HCT116 (cell line): ENCODE measurements at regions not wholly inside any gene's neighbourhood (a gene's known extent, or its start where the extent isn't known, plus 50 kb on each side); places are given as distances from the start of the nearest gene placed in this dataset.

ENCODE experiments used
- ATAC-seq: fragments of 200-7000 bp; cut with Tn5 transposase; 2 replicates; pipeline ENCODE4 v1.9.1; 2020; ENCODE audit warnings: mild to moderate bottlenecking, moderate library complexity
- BruUV-seq: library from RNA; stranded (reverse); fragments of 400-500 nt; replicated peaks from 2 replicates; lab custom pipeline; 2021; lab: Mats Ljungman, UMichigan
- CTCF ChIA-PET: fragments of 300-600 bp; sonication (Branson Sonifier 250); formaldehyde crosslinking; loops from one replicate; lab custom pipeline; 2021; ENCODE audit warnings: antibody characterized with exemption; lab: Charles Lee
- POLR2A ChIA-PET: fragments of 300-600, 350-600 bp; sonication (Branson Sonifier 250); formaldehyde crosslinking; loops from one replicate; lab custom pipeline; 2021; ENCODE audit warnings: antibody characterized with exemption; lab: Charles Lee
- RAD21 ChIA-PET, 2 experiments: fragments of 300-600 bp; sonication (Branson Sonifier 250); formaldehyde crosslinking; loops; one replicate each; lab custom pipeline; 2023; ENCODE audit warnings: low total read pairs in 2 of 2; ENCODE audit not compliant: uncharacterized antibody in 2 of 2, unreplicated experiment in 2 of 2, low non-redundant PET in 1 of 2; lab: Charles Lee
- DNase-seq: peaks from one replicate; pipeline ENCODE4 v3.0.0-alpha.2; 2010; ENCODE audit warnings: low read depth, low spot score
- H2AFZ ChIP-seq: fragments of 200-600 bp; shearing (Covaris generic), sonication (generic); 2 replicates; pipeline ENCODE4 v1.6.1; 2017; ENCODE audit warnings: low read depth, mixed run types, mixed read lengths, antibody characterized with exemption, low read length; ENCODE audit not compliant: poor library complexity, severe bottlenecking
- H3K27ac ChIP-seq: 2 replicates; pipeline ENCODE4 v1.5.1; 2012; ENCODE audit warnings: low read depth, low read length
- H3K27me3 ChIP-seq: fragments of 200-600 bp; sonication (generic); 2 replicates; pipeline ENCODE4 v1.6.1; 2016; ENCODE audit warnings: mixed run types, low read length, mixed read lengths; ENCODE audit not compliant: insufficient read depth
- H3K36me3 ChIP-seq, 2 experiments: fragments of 200-500 bp in 1 of 2; fragments of 200-600 bp in 1 of 2; sonication (Bioruptor generic) in 1 of 2; sonication (generic) in 1 of 2; 2 replicates each; pipeline versions ENCODE4 v1.5.1 to v1.6.1; 2014 to 2016; ENCODE audit warnings: low read length in 2 of 2, inconsistent platforms in 1 of 2, mixed read lengths in 1 of 2, mixed run types in 1 of 2; ENCODE audit not compliant: insufficient read depth in 2 of 2, control insufficient read depth in 1 of 2
- H3K4me1 ChIP-seq, 2 experiments: fragments of 200-600 bp in 1 of 2; sonication (generic) in 1 of 2; 2 replicates each; pipeline versions ENCODE4 v1.5.1 to v1.6.1; 2012 to 2017; ENCODE audit warnings: low read length in 2 of 2, inconsistent platforms in 1 of 2, mild to moderate bottlenecking in 1 of 2, mixed read lengths in 1 of 2, mixed run types in 1 of 2, moderate library complexity in 1 of 2; ENCODE audit not compliant: insufficient read depth in 2 of 2, control insufficient read depth in 1 of 2
- H3K4me2 ChIP-seq: fragments of 200-600 bp; sonication (generic); 2 replicates; pipeline ENCODE4 v1.6.1; 2017; ENCODE audit warnings: mixed run types, low read length, mixed read lengths
- H3K4me3 ChIP-seq, 2 experiments: fragments of 200-600 bp in 1 of 2; sonication (generic) in 1 of 2; replicated peaks in 1 of 2; 2 replicates each; pipeline ENCODE4 v1.5.1; 2011 to 2016; ENCODE audit warnings: low read length in 2 of 2, control low read depth in 1 of 2, low read depth in 1 of 2, mild to moderate bottlenecking in 1 of 2, mixed read lengths in 1 of 2, mixed run types in 1 of 2
- H3K79me2 ChIP-seq: fragments of 200-600 bp; sonication (generic); 2 replicates; pipeline ENCODE4 v1.6.1; 2017; ENCODE audit warnings: mild to moderate bottlenecking, mixed run types, low read length, moderate library complexity, mixed read lengths; ENCODE audit not compliant: insufficient read depth
- H3K9ac ChIP-seq: fragments of 200-600 bp; sonication (generic); 2 replicates; pipeline ENCODE4 v1.6.1; 2016; ENCODE audit warnings: low read length, mixed read lengths
- H3K9me2 ChIP-seq: fragments of 200-600 bp; sonication (generic), shearing (Covaris generic); 2 replicates; pipeline ENCODE4 v1.6.1; 2017; ENCODE audit warnings: mixed run types, mild to moderate bottlenecking, moderate library complexity; ENCODE audit not compliant: insufficient read depth
- H3K9me3 ChIP-seq, 2 experiments: fragments of 200-500 bp in 1 of 2; fragments of 200-600 bp in 1 of 2; sonication (Bioruptor generic) in 1 of 2; sonication (generic) in 1 of 2; 2 replicates each; pipeline ENCODE4 v1.6.1; 2014 to 2017; ENCODE audit warnings: low read length in 2 of 2, mixed read lengths in 2 of 2, inconsistent platforms in 1 of 2, low read depth in 1 of 2, mild to moderate bottlenecking in 1 of 2, mixed run types in 1 of 2, moderate library complexity in 1 of 2; ENCODE audit not compliant: control insufficient read depth in 1 of 2, insufficient read depth in 1 of 2
- H4K20me1 ChIP-seq: fragments of 200-600 bp; sonication (generic), shearing (Covaris generic); 2 replicates; pipeline ENCODE4 v1.6.1; 2017; ENCODE audit warnings: mixed run types, mild to moderate bottlenecking, moderate library complexity; ENCODE audit not compliant: insufficient read depth
- CEBPB ChIP-seq: IDR thresholded peaks from 2 replicates; pipeline ENCODE4 v1.6.1; 2012; ENCODE audit warnings: low read depth
- EGR1 ChIP-seq: IDR thresholded peaks from 2 replicates; pipeline ENCODE4 v1.6.1; 2012; ENCODE audit warnings: low read depth
- ELF1 ChIP-seq: IDR thresholded peaks from 2 replicates; pipeline ENCODE4 v1.6.1; 2012; ENCODE audit warnings: low read depth, borderline replicate concordance
- EZH2 ChIP-seq: fragments of 200-600 bp; sonication (generic); IDR thresholded peaks from 2 replicates; pipeline ENCODE4 v1.6.1; 2017; ENCODE audit warnings: antibody characterized with exemption, mixed run types
- EZH2phosphoT487 ChIP-seq: fragments of 200-600 bp; IDR thresholded peaks from 2 replicates; pipeline ENCODE4 v1.6.1; 2018; ENCODE audit warnings: antibody characterized with exemption, borderline replicate concordance
- FOSL1 ChIP-seq: IDR thresholded peaks from 2 replicates; pipeline ENCODE4 v1.6.1; 2012; ENCODE audit warnings: low read depth
- JUND ChIP-seq: IDR thresholded peaks from 2 replicates; pipeline ENCODE4 v1.6.1; 2012
- POLR2A ChIP-seq: IDR thresholded peaks from 2 replicates; pipeline ENCODE4 v1.7.0; 2011; ENCODE audit warnings: borderline replicate concordance; ENCODE audit not compliant: insufficient read depth, insufficient read length; ENCODE audit errors: extremely low read depth
- POLR2AphosphoS5 ChIP-seq: IDR thresholded peaks from 2 replicates; pipeline ENCODE4 v1.6.1; 2011; ENCODE audit warnings: mild to moderate bottlenecking, low read depth, low read length, moderate library complexity
- RAD21 ChIP-seq: IDR thresholded peaks from 2 replicates; pipeline ENCODE4 v1.6.1; 2012; ENCODE audit warnings: low read depth, mild to moderate bottlenecking
- SP1 ChIP-seq: IDR thresholded peaks from 2 replicates; pipeline ENCODE4 v1.6.1; 2012; ENCODE audit warnings: low read depth
- SRF ChIP-seq: IDR thresholded peaks from 2 replicates; pipeline ENCODE4 v1.6.1; 2012; ENCODE audit warnings: low read depth
- TCF7L2 ChIP-seq: IDR thresholded peaks from 2 replicates; pipeline ENCODE4 v1.7.0; 2011; ENCODE audit warnings: borderline replicate concordance, inconsistent platforms; ENCODE audit not compliant: insufficient read depth, insufficient read length; ENCODE audit errors: extremely low read depth
- YY1 ChIP-seq: IDR thresholded peaks from 2 replicates; pipeline ENCODE4 v1.6.1; 2011; ENCODE audit warnings: low read length, low read depth, moderate library complexity, mild to moderate bottlenecking; ENCODE audit not compliant: insufficient replicate concordance; ENCODE audit errors: extremely low read depth
- ZFX ChIP-seq: fragments of 450-650 bp; IDR thresholded peaks from 2 replicates; pipeline ENCODE4 v1.6.1; 2017
- intact Hi-C: fragments of 100-400 bp; cut with micrococcal nuclease; formaldehyde crosslinking; loops from 2 replicates; pipeline ENCODE4 v1.10.0; 2022
- TF ChIP-seq, protein P1 (sequence below), 3 experiments: fragments of 200-600 bp in 1 of 3; sonication (generic) in 1 of 3; IDR thresholded peaks in 2 of 3; conservative IDR thresholded peaks in 1 of 3; 2 replicates each; pipeline ENCODE4 v1.5.1; 2012 to 2017; ENCODE audit warnings: low read depth in 2 of 3, low read length in 2 of 3, antibody characterized with exemption in 1 of 3, borderline replicate concordance in 1 of 3, control low read depth in 1 of 3, mild to moderate bottlenecking in 1 of 3, mixed read lengths in 1 of 3, mixed run types in 1 of 3, moderate library complexity in 1 of 3; ENCODE audit not compliant: insufficient read depth in 1 of 3
- TF ChIP-seq, protein P2 (sequence below): IDR thresholded peaks from 2 replicates; pipeline ENCODE4 v1.6.1; 2011; ENCODE audit warnings: mild to moderate bottlenecking, low read length, moderate library complexity; ENCODE audit not compliant: insufficient replicate concordance; ENCODE audit errors: extremely low read depth
- TF ChIP-seq, protein P3 (sequence below): IDR thresholded peaks from 2 replicates; pipeline ENCODE4 v1.6.1; 2012
- TF ChIP-seq, protein P4 (sequence below): IDR thresholded peaks from 2 replicates; pipeline ENCODE4 v1.6.1; 2012

DNA sequence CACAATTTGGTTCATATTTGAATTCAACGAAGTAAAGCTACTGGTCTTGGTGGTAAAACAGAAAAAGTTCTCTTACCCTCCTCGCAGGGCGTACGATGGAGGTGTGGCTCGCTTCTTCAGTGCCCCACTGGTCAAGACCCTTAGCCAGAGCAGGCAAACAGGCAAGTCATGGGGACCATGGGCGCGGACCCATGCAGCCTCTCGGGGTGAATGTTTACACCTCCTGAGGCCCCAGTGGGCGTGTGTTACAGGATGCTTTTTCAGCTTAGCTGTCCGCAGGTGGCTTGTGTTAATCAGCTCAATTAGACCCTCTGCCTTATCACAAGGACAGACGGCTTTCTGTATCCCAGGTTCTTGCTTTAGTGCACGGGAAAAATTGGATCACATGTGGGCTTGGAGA is 991.8 kb downstream of the GBE1 start:
- H3K9me3 ChIP-seq = peaks cover 5 to 8% of the 10 kb centered on the region in 2 experiments; a peak in 2 of 4 replicates
- H3K9me2 ChIP-seq = no peaks in the 10 kb centered on the region
- H3K79me2 ChIP-seq = no peaks in the 10 kb centered on the region
- DNase-seq (no peak), ATAC-seq (no peak)
- no peaks in the 10 kb centered on the region for H3K27me3 ChIP-seq
- H3K9ac ChIP-seq = no peak overlapping the region
- no peaks in the 10 kb centered on the region for H3K4me1 ChIP-seq
- intact Hi-C loops = no loop called here
- RAD21 ChIA-PET = no interaction called here
- no peak overlapping the region for H2AFZ ChIP-seq
- H3K36me3 ChIP-seq = no peaks in the 10 kb centered on the region
- CTCF ChIA-PET = no interaction called here
- no peak overlapping the region for H3K4me3 ChIP-seq
- POLR2A ChIA-PET = no interaction called here
- BruUV-seq = no TSS peak
- H4K20me1 ChIP-seq = no peaks in the 10 kb centered on the region
- TF ChIP-seq, protein P1, sequence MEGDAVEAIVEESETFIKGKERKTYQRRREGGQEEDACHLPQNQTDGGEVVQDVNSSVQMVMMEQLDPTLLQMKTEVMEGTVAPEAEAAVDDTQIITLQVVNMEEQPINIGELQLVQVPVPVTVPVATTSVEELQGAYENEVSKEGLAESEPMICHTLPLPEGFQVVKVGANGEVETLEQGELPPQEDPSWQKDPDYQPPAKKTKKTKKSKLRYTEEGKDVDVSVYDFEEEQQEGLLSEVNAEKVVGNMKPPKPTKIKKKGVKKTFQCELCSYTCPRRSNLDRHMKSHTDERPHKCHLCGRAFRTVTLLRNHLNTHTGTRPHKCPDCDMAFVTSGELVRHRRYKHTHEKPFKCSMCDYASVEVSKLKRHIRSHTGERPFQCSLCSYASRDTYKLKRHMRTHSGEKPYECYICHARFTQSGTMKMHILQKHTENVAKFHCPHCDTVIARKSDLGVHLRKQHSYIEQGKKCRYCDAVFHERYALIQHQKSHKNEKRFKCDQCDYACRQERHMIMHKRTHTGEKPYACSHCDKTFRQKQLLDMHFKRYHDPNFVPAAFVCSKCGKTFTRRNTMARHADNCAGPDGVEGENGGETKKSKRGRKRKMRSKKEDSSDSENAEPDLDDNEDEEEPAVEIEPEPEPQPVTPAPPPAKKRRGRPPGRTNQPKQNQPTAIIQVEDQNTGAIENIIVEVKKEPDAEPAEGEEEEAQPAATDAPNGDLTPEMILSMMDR (IDR thresholded peaks at IDR 0.05 in 2 of 3, conservative IDR thresholded peaks at IDR 0.05 in 1 of 3; ENCODE audit: borderline replicate concordance in 1 of 3, insufficient read depth in 1 of 3, low read depth in 2 of 3, low read length in 2 of 3) = no peak
- TF ChIP-seq EZH2phosphoT487 (no peak), JUND (no peak), CEBPB (no peak), EZH2 (no peak), POLR2AphosphoS5 (no peak), ELF1 (no peak), RAD21 (no peak), SP1 (no peak), EGR1 (no peak), YY1 (no peak), POLR2A (no peak), FOSL1 (no peak), SRF (no peak), TCF7L2 (no peak), ZFX (no peak)
- TF ChIP-seq, protein P2, sequence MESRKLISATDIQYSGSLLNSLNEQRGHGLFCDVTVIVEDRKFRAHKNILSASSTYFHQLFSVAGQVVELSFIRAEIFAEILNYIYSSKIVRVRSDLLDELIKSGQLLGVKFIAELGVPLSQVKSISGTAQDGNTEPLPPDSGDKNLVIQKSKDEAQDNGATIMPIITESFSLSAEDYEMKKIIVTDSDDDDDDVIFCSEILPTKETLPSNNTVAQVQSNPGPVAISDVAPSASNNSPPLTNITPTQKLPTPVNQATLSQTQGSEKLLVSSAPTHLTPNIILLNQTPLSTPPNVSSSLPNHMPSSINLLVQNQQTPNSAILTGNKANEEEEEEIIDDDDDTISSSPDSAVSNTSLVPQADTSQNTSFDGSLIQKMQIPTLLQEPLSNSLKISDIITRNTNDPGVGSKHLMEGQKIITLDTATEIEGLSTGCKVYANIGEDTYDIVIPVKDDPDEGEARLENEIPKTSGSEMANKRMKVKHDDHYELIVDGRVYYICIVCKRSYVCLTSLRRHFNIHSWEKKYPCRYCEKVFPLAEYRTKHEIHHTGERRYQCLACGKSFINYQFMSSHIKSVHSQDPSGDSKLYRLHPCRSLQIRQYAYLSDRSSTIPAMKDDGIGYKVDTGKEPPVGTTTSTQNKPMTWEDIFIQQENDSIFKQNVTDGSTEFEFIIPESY = no peak
- TF ChIP-seq, protein P3, sequence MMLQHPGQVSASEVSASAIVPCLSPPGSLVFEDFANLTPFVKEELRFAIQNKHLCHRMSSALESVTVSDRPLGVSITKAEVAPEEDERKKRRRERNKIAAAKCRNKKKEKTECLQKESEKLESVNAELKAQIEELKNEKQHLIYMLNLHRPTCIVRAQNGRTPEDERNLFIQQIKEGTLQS = no peak
- TF ChIP-seq, protein P4, sequence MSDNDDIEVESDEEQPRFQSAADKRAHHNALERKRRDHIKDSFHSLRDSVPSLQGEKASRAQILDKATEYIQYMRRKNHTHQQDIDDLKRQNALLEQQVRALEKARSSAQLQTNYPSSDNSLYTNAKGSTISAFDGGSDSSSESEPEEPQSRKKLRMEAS = no peak
- no peak overlapping the region for H3K27ac ChIP-seq
- H3K4me2 ChIP-seq = no peak overlapping the region
